Panc1 (cell line): ENCODE measurements at regions not wholly inside any gene's neighbourhood (a gene's known extent, or its start where the extent isn't known, plus 50 kb on each side); places are given as distances from the start of the nearest gene placed in this dataset.
A peak's percentile ranks its signal among the peaks of the same experiment; 100 is the strongest.

Source experiments
- ATAC-seq: fragments of 200-7000 bp; cut with Tn5 transposase; 2 replicates; pipeline ENCODE4 v1.9.1; 2020; ENCODE audit warnings: mild to moderate bottlenecking, moderate library complexity
- BruUV-seq: library from RNA; stranded (reverse); fragments of 400-500 nt; replicated peaks from 2 replicates; lab custom pipeline; 2021; lab: Mats Ljungman, UMichigan
- CTCF ChIA-PET: fragments of 300-600 bp; sonication (Branson Sonifier 250); formaldehyde crosslinking; loops from one replicate; lab custom pipeline; 2022; ENCODE audit warnings: antibody characterized with exemption; lab: Charles Lee
- POLR2A ChIA-PET: fragments of 300-600 bp; sonication (Branson Sonifier 250); formaldehyde crosslinking; loops from one replicate; lab custom pipeline; 2022; ENCODE audit warnings: antibody characterized with exemption; lab: Charles Lee
- DNase-seq: peaks from one replicate; pipeline ENCODE4 v3.0.0-alpha.2; 2010; ENCODE audit warnings: low read depth, low spot score
- H3K27ac ChIP-seq: 2 replicates; pipeline ENCODE4 v1.5.1; 2011; ENCODE audit warnings: mild to moderate bottlenecking, low read length, inconsistent platforms
- H3K27me3 ChIP-seq: fragments of 200-500 bp; sonication (Bioruptor generic); 2 replicates; pipeline ENCODE4 v1.6.0; 2014; ENCODE audit warnings: low read length, inconsistent platforms; ENCODE audit not compliant: control insufficient read depth, insufficient read depth
- H3K36me3 ChIP-seq: fragments of 200-500 bp; sonication (Bioruptor generic); 2 replicates; pipeline ENCODE4 v1.5.1; 2014; ENCODE audit warnings: inconsistent platforms, mild to moderate bottlenecking, low read length, moderate library complexity; ENCODE audit not compliant: control insufficient read depth, insufficient read depth
- H3K4me1 ChIP-seq: 2 replicates; pipeline ENCODE4 v1.5.1; 2011; ENCODE audit warnings: inconsistent platforms, mild to moderate bottlenecking, low read length, moderate library complexity; ENCODE audit not compliant: control insufficient read depth, insufficient read depth
- H3K4me3 ChIP-seq, 2 experiments: 2 replicates each; pipeline ENCODE4 v1.5.1; 2011 to 2012; ENCODE audit warnings: low read depth in 2 of 2, low read length in 2 of 2, mild to moderate bottlenecking in 2 of 2, inconsistent platforms in 1 of 2, moderate library complexity in 1 of 2
- H3K9me3 ChIP-seq: fragments of 200-500 bp; sonication (Bioruptor generic); 2 replicates; pipeline ENCODE4 v1.5.1; 2014; ENCODE audit warnings: low read depth, mild to moderate bottlenecking, inconsistent platforms, low read length, moderate library complexity; ENCODE audit not compliant: control insufficient read depth, insufficient read depth
- CTCF ChIP-seq: fragments of 450-650 bp; IDR thresholded peaks from 2 replicates; pipeline ENCODE4 v1.5.1; 2017; ENCODE audit warnings: mild to moderate bottlenecking
- POLR2AphosphoS5 ChIP-seq: IDR thresholded peaks from 2 replicates; pipeline ENCODE4 v1.6.1; 2012; ENCODE audit warnings: mild to moderate bottlenecking, low read depth, low read length, moderate library complexity
- REST ChIP-seq, 2 experiments: IDR thresholded peaks; 2 replicates each; pipeline ENCODE4 v1.6.1; 2011 to 2012; ENCODE audit warnings: low read depth in 2 of 2, control low read depth in 1 of 2, low read length in 1 of 2, mild to moderate bottlenecking in 1 of 2, moderate library complexity in 1 of 2; ENCODE audit not compliant: insufficient read depth in 1 of 2
- SIN3A ChIP-seq: IDR thresholded peaks from 2 replicates; pipeline ENCODE4 v1.6.1; 2012; ENCODE audit warnings: low read depth, mild to moderate bottlenecking, low read length, moderate library complexity, borderline replicate concordance; ENCODE audit not compliant: insufficient read depth
- TCF7L2 ChIP-seq: IDR thresholded peaks from 2 replicates; pipeline ENCODE4 v1.6.1; 2011; ENCODE audit warnings: mild to moderate bottlenecking, low read depth, low read length, inconsistent platforms
- in situ Hi-C: cut with HindIII; loops from 2 replicates; pipeline ENCODE4 v1.10.0; 2016; ENCODE audit warnings: low sequenced_read_pairs, low pct_unique_long_range_greater_than_20kb
- intact Hi-C: fragments of 100-400 bp; cut with micrococcal nuclease; formaldehyde crosslinking; loops from one replicate; pipeline ENCODE4 v1.10.0; 2022; ENCODE audit not compliant: unreplicated experiment

- DNase-seq = no peak
- Histone ChIP-seq H3K27me3 (peaks cover 41% of the 10 kb centered on the region), H3K4me1 (peaks cover 3% of the 10 kb centered on the region), H3K27ac (no peak overlapping the region), H3K9me3 (no peaks in the 10 kb centered on the region), H3K4me3 (no peak overlapping the region), H3K36me3 (no peaks in the 10 kb centered on the region)
- CTCF ChIA-PET = no interaction called here
- no peak for ATAC-seq
- no peak for TF ChIP-seq CTCF
- TF ChIP-seq TCF7L2 = no peak
- no peak for TF ChIP-seq POLR2AphosphoS5
- TF ChIP-seq REST (IDR thresholded peaks at IDR 0.05; ENCODE audit: insufficient read depth in 1 of 2, low read depth in 2 of 2, low read length in 1 of 2) = no peak
- no peak for TF ChIP-seq SIN3A
- POLR2A ChIA-PET = no interaction called here
- in situ Hi-C loops (no loop called here), intact Hi-C loops (no loop called here)
- no TSS peak for BruUV-seq
These were observed 118.7 kb upstream of the RRP15 start for GRCh38 chr1:218166268-218166945.

- Histone ChIP-seq H3K36me3 (no peaks in the 10 kb centered on the region), H3K27ac (no peak overlapping the region), H3K9me3 (no peaks in the 10 kb centered on the region), H3K27me3 (peaks cover 12% of the 10 kb centered on the region), H3K4me1 (no peaks in the 10 kb centered on the region), H3K4me3 (no peak overlapping the region)
- CTCF ChIA-PET = interaction anchor here (0.5 to 0.6 kb wide), 3 partner anchors 192 to 1974 kb away, joined by 3 read pairs; no protein-coding TSS in a partner anchor
- ATAC-seq = no peak
- intact Hi-C loops = loop anchor here (5.0 to 10.0 kb wide), 3 partner anchors 247 to 1643 kb away; no protein-coding TSS in a partner anchor
- no TSS peak for BruUV-seq
- POLR2A ChIA-PET = no interaction called here
- DNase-seq = peak; percentile 38
- in situ Hi-C loops = no loop called here
- TF ChIP-seq CTCF = peak; percentile 75; the same call in 1 of the 2 replicates
- TF ChIP-seq TCF7L2 = no peak
These were observed 113.7 kb upstream of the RRP15 start for GRCh38 chr1:218171302-218171893.
